DMS53 treated with DMSO at 0.1 percent for 48 hours (cell line): ENCODE measurements at regions not wholly inside any gene's neighbourhood (a gene's known extent, or its start where the extent isn't known, plus 50 kb on each side); places are given as distances from the start of the nearest gene placed in this dataset.

Source experiments
- DNase-seq: peaks from one replicate; lab custom pipeline; 2025; ENCODE audit not compliant: unreplicated experiment; lab: John Stamatoyannopoulos, UW

DNA sequence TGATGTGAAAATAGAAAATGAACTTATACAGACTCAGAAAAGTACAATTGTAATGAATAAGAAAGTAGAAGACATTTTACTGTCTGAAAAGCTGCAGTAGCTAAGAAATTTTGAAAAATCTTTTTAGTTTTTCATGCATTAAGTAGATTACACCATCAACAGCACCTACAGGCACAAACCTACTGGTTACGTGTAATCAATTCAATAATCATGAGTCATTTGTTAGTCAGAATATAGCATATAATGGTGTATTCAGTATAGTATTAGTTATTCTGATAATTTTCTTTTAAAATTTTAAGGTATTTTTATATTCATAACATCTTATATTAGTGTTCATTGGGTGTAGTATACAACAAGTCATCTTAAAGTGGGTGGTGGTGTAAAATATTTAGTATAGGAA is 550.5 kb upstream of the GBE1 start:
- DNase-seq, result no peak

DNA sequence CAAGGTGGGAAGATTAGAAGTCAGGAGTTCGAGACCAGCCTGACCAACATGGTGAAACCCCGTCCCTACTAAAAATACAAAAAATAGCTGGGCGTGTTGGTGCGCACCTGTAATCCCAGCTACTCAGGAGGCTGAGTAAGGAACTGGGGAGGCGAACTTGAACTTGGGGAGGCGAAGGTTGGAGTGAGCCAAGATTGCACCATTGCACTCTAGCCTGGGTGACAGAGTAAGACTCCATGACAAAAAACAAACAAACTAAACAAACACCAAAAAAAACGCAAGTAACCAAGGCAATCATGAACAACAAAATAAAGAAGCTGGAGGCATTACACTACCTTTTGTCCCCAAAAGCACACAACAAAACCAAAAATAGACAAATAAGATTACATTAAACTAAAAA is 547.3 kb upstream of the GBE1 start:
- no peak for DNase-seq

DNA sequence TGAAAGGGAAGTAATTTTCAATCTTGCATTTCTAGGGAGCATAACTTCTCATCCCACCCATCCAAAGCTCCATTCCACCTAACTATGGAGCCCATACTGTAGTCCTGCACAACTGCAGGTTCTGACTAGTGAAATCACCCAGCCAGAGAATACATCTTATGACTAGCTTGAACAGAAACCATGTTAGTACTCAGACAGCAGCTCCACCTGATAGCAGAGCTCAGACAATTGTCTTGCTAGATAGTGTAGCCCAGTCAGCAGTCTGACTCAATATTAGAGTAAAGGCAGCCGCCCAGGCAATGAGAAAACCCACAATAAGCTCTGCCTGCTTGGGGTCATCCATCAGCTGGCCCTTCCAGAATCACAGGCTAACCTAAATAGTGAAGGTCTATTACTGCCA is 544.7 kb upstream of the GBE1 start:
- DNase-seq, result no peak

DNA sequence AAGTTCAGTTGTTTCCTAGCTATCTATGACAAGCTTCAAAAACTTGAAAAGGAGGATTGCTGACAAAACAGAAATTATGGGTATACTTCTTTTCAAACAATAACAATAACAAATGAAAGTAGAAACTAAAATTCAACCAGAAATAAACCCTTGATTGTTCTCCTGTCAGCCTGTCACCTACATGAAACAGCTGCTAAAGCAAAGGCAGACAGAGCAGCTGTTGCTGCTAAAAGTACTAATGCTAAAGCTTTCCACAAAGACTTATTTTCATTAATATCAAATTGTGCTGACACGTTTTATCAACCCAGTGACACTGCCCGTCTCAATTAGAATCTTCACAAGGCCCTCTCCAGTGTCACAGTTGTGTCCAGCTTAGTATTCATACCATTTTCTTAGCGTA is 533.2 kb upstream of the GBE1 start:
- DNase-seq, result no peak

DNA sequence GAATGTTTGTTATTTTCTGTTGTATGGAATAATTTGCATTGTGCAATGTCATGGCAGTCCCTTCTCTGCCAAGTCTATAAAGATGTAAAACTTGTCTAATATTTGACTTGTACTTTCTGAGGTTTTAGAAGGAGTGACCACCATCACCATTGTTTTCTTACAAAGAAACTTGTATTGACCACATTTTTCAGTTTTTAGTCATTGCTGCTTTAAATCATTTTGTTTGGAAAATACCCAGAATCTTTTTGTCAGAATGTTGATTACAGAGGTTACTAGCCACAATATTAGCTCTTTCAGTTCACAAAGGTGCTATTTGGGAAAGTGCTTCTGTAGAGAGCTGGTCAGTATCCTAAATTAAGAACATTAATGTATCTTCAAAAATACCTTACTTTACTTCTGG is 532.4 kb upstream of the GBE1 start:
- DNase-seq, result no peak

DNA sequence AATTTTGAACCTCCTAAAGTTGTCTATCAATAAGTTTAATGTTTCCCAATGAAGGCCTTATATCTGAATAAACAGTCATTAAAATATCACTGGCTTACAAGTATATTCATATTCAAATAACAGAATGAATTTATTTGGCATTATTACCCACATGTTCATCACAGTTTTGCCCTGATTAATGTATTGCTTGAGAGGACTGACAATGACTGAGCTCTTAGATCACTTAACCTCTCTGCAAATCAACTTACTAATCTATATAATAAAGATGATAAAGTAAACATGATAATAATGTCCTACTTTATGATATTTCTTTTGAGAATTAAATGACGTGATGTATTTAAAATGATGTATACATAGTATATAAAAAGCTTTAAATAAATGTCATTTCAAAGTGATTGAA is 532.0 kb upstream of the GBE1 start:
- DNase-seq, result no peak

DNA sequence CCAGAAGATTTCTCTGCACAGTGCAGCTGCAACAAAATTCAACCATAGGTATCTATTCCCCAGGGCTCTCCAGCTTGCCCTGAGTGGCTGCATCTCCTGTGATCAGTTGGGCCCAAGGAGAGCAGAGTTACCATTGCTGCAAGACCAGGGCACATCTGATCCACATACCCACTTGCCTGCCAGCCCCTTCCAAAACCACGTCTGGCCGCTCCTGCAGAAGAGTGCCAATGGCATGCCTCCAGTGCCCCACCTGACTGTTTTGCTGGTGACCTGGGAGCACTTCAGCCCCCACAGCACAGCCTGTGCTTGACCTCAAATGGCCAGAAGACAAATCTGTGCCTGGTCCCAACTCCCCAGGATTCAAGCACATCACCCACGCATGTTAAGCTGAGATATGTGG is 526.1 kb upstream of the GBE1 start:
- DNase-seq, result no peak

DNA sequence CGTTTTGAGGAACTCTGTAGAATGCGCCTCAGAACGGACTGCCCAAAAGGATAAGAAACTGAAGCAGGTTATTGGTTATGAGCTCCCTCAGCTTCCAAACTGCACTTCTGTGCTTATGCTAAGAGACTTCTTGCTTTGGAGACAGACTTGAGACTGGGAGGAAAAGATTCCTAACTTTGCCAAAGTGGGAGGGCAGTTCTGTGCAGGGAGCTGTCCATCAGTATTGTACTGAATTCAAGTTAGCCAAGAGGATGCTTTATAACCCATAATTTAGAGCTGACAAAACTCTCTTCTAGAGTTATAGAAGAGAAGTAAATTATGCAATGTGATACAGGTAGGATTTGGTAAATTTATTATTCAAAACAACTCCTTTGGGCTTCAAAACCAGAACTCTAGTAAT is 519.8 kb upstream of the GBE1 start:
- no peak for DNase-seq

DNA sequence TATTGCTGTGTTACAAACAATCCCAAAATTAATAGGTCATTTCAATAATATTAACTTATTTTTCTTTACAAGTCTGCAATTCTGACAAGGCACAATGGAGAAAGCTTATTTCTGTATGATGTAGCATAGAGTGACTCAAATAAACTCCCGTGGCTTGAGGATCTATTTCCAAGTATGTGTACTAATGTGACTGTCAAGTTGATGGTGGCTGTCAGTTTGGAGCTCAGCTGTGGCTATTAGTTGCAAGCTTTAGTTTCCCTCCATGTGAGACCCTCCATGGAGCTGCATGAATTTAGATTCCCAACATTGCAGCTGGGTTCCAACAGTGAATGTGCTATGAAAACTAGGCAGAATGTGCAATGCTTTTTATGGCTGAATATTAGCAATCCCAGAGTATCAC is 515.5 kb upstream of the GBE1 start:
- no peak for DNase-seq

DNA sequence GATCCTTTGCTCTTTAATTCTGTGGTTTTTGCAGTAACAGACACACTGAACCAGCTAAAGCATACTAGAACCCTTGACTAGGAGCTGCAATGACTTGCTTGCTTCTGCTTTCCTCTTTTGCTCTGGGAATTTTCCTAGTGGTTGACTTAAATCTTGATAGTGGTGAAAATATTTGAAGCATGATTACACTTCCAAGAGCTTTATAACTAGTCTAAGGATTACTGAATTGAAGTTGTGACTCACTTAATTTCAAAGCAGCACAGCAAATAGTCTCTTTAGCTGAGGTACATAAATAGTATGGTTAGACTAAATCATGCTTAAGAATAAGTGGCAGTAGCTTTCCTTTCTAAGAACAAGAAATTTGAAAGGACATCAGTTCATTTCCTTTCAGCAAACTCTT is 513.5 kb upstream of the GBE1 start:
- DNase-seq, result no peak

DNA sequence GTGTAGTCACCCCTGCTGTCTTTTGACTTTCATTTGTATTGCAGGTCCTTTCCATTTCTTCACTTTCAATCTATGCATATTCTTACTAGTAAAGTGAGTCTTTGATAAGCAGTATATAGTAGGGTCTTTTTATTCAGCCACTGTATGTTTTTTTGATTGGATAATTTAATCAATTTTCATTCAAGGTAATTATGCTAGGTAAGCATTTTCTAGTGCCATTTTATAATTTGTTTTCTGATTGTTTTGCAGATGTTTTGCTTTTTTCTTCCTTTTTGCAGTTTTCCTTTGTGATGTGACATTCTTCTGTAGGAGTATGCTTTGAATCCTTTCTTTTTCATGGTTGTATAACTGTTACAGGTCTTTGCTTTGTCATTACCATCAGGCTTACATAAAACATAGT is 504.3 kb upstream of the GBE1 start:
- no peak for DNase-seq

DNA sequence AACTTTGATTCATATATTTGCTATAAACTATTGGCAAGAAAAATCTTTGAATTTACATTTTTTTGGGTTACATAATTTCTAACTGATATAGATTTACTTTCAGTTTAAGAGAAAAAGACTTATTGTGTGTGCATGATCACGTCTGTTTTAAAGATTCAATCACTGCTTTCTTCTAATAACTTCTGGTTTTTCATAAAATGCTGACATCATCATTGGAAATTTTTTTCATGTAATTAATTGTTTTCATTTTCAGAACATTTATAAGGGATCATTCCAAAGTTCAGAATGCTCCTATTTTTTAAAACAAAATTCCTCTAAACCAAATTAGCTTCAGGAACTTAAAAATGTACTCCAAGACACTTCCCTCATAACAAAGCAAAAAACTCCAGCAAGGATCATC is 500.7 kb upstream of the GBE1 start:
- DNase-seq, result no peak

DNA sequence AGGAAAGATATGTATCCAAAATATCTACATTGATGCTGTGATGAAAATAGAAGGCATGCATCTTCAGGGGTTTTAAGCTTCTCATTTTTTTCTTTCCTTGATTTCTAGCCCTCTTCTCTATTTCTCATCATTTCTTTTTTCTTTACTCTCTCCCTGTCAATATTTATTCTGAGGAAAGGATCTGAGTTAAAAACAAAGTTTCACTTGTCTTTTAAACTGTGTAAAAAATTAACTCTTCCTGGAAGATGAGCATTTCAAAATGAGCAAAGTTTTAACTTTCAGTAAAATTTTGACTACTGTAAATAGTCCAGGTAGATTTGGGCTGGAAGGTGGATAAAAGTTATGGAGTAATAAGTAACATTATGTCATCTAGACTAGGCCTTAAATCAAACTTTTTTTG is 500.2 kb upstream of the GBE1 start:
- DNase-seq, result no peak

DNA sequence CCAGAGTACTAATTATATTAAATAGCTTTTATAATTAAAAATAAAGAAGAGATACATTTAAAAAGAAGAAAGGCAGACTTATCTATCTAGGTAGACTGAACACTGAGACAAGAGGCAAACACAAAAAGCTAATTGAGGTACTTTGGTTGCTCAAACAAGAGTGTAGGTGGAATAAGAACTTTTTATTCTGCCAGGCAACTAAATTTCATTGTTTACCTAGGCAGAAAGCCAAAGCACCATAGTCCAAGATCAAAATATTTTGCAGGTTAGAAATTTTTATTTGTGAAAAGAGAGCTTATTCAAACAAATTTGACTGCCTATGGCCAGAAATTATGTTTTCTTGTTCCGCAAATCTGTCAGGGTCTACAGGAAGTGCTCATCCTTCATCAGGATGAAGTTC is 499.6 kb upstream of the GBE1 start:
- no peak for DNase-seq

DNA sequence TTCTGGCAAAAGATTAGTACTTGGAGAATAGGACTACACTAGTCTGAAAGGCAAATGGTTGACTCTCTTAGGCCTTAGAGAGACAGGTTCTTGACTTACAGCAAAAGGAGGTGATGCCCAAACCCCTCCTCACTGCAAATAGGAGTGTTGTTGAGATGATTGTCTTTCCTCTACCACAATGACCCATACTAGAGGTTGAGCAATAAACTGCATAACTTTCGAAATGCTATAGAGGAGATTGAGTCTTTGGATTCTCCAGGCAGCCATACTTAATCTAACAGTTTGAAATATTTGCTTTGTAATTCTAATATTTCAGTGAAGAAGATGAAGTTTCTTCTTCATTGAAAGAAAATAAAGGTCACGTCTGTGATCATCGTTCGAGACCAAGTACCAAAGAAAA is 498.5 kb upstream of the GBE1 start:
- no peak for DNase-seq

DNA sequence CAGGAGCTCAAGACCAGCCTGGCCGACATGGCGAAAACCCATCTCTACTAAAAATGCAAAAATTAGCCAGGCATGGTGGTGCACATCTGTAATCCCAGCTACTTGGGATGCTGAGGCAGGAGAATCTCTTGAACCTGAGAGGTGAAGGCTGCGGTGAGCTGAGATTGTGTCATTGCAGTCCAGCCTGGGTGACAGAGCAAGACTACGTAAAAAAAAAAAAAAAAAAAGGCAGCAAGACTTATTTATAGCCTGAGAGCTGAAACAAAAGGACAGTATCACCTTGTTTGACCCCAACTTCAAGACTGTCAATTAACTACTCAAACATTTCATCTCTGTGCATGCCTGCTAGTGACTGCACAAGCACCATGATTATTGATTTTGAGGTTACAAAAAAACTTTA is 478.9 kb upstream of the GBE1 start:
- DNase-seq, result no peak

DNA sequence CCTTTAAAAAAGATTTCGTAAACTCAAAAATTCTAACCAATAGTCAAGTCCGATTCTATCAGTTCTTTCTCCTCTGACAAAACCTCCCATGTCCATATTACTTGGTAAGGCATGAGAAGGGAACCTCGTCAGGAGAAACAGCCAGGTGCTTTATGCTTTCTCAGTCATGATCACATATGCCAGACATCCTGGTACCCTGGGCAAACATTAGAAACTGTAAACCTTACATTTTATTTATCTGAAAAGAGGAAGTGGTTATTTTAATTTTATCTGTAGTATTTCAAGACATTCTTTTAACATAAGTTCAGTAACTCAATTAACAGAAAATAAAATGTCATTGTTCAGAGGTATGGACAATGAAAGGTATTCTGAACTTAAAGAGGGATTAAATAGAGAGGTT is 474.8 kb upstream of the GBE1 start:
- DNase-seq, result no peak

DNA sequence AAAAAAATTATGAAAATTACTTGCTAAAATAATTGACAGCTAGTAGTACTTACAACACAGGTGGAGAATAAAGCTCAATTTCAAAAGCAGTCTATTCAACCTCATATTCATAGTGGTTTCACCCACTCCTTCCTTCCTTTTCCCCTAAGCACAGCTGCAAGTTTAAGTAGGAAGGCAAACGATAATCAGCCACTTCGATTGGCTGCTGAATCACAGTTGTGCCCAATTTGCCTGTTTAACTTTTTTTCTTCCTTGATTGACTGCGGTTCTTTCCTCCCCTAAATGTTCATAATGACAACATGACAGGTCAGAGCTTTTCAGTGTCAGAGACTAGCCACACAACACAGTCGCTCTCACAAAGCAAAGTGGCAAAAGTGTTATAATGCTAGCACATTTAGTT is 468.0 kb upstream of the GBE1 start:
- no peak for DNase-seq

DNA sequence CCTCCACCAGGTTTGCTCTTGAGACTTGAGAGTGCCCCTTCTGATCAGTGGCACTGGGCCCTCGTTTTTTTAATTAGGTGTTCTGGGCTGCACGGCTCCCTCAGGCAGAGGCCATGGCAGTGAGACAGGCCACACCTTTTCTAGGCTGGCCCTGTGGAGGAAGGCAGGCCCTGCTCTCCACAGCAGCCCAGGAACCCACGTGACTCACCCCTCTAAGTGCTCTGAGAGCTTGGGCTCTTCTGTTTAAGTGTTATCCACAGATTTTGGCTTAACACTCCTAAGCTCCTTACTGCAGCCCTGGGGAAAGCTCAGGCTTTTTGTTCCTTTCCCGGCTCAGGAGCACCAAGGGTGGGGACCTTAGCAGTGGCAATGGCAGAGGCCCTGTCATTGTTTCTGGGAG is 463.2 kb upstream of the GBE1 start:
- DNase-seq, result no peak

DNA sequence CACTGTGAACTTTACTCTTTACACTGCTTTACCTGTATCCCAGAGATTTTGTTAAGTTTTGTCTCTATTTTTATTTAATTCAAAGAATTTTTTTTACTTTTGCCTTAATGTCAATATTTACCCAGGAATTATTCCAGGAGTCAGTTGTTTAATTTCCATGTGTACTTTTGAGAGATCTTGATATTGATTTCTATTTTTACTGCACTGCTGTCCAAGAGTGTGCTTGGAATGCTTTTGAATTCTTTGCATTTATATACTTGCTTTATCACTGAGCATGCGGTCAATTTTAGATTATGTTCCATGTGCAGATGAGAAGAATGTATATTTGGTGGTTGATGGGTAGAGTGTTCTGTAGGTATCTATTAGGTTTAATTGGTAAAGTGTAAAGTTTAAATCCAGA is 461.0 kb upstream of the GBE1 start:
- DNase-seq, result no peak

DNA sequence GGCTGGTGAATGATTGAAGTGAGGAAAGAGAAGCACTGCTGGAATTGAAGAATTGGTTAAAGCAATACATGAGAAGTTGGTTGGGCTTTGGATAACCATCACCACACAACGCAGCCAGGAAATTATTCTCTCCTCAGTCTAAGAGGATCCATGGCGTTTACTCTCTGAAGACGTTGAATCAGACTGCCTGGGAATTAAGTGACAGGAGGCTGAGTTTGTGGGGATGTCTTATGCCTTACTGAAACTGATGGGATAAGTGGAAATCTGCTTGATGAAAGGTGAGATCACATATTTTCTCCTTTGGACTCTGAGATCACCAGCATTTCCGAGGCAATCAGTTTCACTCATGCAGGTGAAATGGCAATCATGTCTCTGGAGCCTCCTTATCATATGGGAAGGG is 456.1 kb upstream of the GBE1 start:
- DNase-seq, result no peak

DNA sequence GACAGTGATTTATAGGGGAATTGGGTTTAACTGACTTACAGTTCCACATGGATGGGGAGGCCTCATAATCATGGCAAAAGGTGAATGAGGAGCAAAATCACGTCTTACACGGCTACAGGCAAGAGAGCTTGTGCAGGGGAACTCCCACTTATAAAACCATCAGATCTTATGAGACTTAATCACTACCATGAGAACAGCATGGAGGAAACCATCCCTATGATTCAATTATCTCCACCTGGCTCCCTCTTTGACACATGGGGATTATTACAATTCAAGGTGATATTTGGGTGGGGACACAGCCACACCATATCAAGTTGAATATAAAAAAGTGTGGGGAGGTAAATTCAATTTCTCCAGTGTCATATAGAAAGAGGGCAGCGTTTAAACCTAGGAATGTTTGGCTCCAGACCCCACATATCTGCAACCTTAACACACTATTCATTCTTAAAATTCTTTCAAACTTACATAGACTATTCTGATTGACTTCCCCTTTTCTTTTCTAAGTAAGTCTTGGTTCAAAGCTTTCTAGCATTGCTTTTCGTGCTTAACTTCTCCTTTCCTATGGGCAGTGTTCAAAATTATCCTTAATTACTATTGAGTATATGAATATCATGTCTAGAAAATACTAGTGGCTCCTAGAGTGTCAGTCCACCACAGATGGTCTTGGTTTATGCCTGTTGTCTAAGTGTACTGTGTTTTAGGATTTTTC is 446.7 kb upstream of the GBE1 start:
- no peak for DNase-seq

DNA sequence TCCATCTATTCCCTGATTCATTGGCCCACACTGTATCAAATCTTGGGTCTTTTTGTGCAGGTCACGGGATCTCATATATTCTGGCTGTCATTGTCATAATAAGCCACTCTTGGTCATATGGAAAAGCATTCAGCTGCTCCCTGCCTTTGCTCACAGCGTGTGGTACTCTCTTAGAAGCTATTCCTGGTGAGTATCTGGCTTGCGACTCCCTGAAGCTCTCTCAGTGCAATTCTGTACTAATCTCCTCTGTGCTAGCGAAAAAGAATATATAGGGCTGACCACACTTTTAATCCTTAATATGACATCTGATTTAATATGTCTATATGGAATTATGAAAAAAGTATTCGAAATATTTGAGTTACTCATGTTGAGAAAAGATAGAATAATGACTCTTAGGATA is 440.8 kb upstream of the GBE1 start:
- DNase-seq, result no peak

DNA sequence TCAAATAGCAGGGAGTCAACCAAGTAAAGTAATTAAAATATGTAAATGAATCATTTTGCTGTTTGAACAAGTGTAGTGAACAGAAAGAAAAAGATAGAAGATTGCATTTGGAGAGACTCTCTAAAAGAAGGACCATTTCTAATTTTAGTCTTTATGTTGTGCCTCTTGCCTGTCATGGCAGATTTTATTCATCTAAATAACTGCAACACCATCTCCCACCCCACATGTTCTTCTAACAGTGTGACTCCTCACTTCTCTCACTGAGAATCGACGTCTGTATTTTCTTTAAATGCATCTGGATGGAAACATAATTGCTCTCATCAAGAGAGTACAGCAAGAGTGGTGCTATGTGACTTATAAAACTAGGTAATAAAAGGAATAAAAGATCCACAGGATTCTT is 439.9 kb upstream of the GBE1 start:
- DNase-seq, result no peak
